HG03066 (cell line): ENCODE measurements at regions not wholly inside any gene's neighbourhood (a gene's known extent, or its start where the extent isn't known, plus 50 kb on each side); places are given as distances from the start of the nearest gene placed in this dataset.

Experiments used
- ATAC-seq: cut with Tn5 transposase; IDR thresholded peaks from one replicate; pipeline ENCODE4 v1.9.1; 2021; ENCODE audit warnings: low read depth; ENCODE audit not compliant: unreplicated experiment

DNA sequence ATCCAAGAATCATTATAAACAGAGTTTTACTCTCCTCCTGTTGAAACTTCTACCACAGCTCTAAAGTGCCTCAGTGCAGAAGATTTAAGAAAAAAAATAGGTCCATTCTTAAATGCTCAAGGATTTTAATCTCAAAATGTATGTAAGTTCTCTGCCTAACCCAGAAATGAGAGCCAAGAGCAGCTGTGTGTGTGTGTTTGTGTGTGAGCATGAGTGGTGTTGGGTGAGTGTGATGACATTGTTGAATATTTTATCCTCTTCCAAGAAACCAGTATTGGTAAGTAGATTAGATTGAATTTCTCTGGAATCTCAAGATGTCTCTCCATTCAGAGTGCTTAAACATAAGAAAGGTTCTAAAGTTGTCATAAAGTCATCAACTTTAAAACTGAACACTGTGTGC lies 363.6 kb upstream of the NFE2L3 start:
- ATAC-seq, result no peak

DNA sequence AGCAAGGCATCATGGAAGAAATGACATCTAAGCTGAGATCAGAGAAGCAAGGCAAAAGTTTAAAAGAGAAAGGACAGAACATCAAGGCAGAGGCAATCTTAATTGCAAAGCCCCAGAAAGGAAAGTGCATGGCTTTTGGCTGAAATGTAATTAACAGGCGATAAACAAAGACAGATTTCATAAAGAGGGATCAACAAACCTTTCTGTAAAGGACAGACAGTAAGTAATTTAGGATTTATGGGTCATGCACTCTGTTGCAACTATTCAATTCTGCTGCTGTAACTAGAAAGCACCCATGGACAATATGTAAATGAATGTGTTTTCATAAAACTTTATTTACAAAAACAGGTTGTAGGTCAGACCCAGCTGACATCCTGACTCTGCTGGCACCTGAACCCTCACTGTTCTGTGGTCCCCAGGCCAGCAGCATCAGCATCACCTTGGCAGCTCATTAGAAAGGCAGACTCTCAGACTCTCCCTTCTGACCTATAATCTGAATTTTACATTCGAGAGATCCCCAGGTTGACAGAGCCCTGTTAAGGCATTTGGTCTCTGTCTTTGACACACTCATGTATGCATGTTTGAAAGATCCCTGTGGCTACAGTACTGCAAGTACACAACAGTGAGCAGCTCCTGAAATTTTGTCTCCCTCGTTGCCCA lies 362.9 kb upstream of the NFE2L3 start:
- ATAC-seq, result no peak

DNA sequence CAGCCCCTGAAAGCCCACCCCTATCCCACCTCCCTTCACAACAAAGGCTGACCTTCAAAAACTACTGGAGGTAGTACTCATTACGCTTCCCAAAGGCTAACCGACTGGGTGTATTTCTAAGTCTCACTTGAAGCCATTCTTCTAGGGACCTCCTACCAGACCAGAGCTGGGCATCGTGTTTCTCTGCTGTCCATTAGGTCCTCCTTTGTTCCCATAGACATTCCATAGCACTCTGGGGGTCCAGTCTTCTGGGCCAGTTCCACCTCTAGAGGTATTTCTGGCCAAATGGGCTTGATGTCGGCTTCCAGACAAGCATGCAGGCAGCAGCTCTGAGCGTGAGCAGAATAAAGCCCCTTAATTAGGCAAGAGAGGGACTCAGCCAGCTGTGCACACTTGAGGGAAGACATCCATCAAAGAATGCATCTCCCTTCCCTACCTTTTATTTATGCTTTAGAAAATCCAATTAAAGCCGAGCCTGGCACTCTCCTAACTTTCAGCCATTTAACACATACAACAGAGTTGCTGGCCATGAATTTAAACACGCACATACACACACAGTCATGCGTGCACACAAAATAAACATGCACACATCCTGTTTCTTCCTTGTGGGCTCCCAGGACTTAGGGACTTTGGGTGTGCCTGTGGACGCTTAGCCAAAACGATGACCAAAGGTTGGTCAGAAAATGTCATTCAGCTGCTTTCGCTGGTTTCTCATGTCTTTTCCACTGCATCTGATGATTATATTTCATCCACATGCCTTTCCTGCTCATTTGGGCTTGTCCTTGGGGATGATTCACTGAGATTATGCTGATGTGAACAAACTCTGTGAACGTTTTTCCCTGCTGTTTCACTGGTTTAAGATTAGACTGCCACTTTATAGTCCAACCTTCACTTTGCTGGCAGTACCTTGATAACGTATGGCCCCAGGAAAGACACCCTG lies 362.0 kb upstream of the NFE2L3 start:
- no peak for ATAC-seq

DNA sequence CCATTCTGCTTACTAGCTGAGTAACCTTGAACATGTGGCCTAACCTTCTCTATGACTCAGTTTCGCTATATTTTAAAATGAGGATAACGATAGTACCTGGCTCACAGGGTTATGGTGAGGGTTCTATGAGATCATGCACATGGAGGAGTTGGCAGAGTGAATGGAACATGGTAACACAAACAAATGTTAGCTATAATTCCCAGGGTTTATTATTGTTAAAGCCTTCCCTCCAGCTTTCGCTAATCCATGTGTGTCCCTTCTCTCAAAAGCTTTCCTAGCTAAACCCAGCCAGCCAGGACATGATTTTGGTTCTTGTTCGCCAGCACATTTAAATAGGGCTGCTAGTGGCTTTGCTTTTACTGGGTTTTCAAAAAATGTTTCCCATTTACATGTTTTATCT lies 361.0 kb upstream of the NFE2L3 start:
- ATAC-seq, result no peak

DNA sequence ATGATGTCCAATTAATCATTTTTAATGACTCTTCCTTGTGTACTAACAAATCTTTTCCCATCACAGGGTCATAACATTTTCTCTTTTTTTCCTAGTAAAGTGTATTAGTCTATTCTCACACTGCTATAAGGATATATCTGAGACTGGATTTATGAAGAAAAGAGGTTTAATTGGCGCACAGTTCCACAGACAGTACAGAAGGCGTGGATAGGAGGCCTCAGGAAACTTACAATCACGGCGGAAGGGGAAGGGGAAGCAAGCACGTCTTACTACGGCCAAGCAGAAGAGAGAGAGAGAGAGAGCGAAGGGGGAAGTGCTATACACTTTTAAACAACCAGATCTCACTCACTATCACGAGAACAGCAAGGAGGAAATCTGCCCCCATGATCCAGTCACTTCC lies 359.4 kb upstream of the NFE2L3 start:
- no peak for ATAC-seq

DNA sequence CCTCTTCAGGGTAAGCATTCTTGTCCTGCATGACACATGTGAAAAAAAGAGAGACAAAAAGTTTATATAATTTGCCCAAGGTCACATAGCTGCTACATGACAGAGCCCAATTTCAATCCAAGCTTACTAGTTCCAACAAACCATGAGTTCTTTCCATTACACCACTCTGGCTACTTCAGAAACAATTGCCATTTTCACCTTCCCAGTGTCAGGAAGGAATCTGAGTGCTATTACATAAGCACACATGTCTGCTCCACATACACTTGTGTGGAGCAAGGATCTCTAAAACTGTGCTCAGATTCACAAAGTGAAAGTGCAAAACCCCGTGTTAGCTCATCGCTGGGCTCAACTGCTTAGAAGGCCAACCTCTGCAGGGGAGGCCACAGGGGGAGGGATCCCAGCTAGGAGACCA lies 356.2 kb upstream of the NFE2L3 start:
- no peak for ATAC-seq

DNA sequence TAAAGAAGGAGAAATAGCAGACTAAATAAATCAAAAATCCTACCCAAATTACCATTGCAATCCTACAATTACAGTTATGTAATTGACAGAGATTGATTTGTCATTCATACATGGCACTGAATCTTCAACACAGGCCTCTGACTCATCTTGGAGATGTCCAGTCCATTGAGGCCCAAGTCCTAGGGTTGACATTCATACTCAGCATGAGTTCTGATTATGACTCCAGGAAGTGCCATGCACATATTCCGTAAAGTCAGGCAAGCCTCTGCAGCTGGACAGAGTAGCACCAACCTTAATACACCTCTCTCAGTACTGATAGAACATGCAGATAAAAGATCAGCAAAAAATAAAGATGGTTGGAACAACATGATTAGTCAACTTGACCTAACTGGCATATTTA lies 353.7 kb upstream of the NFE2L3 start:
- no peak for ATAC-seq

DNA sequence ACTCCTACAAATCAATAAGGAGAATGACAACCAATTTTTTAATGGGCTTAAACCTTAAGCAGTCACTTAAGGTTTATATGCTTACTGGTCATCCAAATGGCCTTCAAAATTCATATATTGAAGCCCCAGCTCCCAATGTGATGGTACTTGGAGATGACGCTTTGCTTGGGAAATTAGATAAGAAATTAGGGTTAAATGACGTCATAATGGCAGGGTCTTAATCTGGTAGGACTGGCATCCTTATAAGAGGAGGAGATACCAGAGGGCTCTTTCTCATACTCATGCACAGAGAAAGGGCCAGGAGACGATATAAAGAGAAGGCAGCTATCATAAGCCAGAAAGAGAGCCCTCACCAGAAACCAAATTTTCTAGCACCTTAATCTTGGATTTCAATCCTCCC lies 350.8 kb upstream of the NFE2L3 start:
- ATAC-seq, result no peak

DNA sequence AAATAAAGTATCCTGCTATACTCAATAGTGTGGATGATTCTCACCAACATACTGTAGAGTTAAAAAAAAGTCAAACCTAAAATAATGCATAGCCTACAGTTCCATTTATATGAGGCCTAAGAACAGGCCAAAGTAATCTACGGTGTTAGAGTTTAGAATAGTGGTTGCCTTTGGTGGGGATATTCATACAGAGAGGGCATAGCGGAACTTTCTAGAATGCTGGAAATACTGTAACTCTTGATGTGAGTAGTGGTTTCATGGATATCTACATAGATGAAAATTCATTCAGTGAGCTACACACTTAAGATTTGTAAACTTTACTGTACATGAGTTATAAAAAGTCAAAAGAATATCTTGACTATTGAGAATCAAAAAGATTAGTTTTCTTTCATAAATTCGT lies 349.9 kb upstream of the NFE2L3 start:
- no peak for ATAC-seq

DNA sequence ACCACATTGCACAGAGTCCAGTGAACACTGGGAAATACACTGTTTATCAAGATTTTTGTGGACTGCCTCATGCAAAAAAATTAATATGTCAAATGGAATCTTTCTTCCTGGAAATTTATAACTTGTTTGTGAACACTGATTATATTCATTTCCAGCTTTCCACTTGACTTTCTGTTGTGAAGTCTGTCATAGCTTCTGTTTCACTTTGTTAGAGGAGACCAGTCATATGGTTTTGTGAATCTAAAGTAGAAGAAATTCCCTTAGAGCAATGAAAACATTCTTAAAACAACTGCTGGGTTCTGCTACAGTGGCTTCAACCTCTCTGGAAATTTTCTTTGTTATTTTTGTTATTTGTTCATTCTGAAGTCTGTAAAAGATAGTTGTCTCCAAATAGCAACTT lies 349.5 kb upstream of the NFE2L3 start:
- no peak for ATAC-seq

DNA sequence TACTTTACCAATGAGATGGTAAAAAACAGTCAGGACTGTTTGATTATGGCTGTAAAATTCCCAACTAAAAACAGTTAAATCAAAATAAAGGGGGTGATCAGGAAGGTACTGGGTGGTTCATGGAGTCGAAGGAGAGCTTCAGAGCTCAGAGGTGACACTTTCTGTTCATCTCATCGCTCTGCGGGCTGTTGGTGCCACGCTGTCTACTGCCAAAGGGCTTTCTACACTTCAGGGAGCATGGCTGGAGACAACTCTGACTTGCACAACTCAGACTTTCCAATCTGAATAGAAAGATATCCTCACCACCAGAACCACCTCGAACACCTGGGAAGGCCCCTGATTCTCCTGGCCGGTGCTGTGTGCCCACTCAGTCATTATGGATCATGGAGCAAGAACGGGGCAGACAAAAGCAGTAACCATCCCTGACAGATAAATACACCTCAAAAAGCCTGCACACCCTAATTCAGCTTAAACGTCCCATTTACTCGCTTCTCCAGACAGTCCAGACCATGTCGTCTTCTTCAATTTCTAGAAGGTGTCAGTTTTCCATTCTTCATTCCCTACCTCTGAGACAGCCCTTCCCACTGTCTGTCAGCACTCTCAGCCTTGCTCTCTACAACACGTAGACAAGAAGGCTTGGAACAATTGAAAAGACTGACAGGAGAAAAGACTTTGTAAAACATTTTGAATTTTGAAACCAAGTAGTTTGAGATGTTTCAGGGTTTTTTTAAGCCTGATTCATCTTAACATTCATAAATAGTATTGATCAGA lies 348.7 kb upstream of the NFE2L3 start:
- no peak for ATAC-seq

DNA sequence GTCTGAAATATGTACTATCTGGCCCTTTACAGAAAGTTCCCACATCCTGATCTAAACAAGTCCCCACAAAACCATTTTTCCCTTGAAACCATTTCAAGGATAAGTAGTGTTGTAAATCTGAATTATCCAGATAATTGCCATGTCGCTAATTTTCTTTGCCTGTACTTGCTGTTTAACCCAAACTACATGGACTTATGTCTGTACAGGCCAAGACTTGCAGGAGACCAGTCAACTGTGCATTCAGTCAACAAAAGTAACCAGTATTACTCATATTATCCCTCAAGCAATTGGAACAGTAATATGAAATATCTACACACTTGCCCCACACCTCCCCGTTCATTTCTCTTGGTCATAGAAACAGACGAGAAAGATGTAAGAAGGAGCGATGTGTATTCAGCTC lies 347.8 kb upstream of the NFE2L3 start:
- no peak for ATAC-seq

DNA sequence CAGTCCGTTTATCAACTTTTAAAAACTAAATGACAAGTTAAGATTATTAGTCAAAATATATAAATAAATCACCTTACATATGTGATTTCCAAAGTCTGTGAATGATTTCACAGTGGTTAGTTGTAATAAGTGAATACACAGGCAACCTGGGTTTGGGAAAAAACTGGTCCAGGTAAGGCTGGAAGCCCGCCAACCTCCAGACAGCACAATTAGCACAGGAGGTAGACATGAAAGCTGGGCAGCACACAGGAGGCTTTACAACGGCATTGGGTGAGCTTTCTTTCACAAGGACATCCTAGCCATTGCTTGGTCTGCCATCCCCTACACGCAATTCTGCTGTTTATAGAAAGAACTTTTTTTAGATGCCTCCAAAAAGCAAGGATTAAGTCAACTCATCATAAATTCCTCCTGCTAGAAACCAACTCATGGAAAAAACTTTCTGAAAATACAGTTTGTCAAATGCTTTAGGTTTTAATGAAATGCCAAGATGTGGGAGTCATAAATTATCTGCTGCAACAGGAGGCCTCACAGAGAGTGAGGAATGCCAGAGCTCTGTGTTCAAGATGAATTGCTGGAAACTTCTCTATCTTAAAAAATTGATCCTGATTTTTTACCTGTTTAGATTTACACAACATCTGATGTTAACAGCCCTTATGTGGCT lies 346.8 kb upstream of the NFE2L3 start:
- ATAC-seq, result no peak

DNA sequence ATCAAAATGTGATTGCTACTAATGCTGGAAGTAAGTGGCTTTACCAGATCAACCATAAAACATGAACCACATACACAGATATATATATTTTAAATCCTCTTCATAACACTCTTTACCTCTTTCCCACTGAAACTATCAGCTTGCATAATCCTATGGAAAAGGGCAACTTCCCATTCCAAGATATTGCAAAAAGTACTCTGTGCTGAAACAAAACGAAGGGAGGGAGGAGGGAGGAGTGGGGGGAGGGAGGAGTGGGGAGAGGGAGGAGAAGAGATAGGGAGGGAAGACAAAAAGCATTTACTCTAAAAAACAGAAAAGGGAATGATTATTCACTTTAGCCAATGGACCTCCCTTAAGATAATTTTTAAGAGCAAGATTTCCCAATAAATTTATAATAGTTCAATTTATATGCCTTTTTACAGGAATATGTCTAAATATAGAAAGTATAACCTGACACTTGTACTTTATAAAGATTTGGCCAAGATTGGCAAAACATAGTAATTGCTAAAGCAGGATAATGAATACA lies 344.8 kb upstream of the NFE2L3 start:
- ATAC-seq, result no peak

DNA sequence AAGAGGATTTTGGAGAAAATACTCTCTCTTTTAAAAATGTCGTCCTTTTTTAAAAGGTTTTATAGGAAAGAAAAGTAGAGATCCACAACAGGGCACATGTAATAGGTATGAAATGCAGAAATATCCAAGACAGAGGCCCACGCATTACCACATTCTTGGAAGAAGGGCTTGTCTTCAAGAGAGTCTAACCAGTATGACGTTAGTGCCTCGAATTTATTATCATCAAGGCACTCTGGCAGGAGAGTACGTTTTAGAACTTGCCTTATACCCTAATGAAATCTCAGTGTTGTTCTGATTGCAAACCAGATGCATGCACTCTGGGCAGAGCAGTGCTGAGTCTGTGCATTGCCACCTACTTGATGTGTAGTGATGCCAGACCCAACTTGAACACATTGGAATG lies 342.6 kb upstream of the NFE2L3 start:
- ATAC-seq, result no peak

DNA sequence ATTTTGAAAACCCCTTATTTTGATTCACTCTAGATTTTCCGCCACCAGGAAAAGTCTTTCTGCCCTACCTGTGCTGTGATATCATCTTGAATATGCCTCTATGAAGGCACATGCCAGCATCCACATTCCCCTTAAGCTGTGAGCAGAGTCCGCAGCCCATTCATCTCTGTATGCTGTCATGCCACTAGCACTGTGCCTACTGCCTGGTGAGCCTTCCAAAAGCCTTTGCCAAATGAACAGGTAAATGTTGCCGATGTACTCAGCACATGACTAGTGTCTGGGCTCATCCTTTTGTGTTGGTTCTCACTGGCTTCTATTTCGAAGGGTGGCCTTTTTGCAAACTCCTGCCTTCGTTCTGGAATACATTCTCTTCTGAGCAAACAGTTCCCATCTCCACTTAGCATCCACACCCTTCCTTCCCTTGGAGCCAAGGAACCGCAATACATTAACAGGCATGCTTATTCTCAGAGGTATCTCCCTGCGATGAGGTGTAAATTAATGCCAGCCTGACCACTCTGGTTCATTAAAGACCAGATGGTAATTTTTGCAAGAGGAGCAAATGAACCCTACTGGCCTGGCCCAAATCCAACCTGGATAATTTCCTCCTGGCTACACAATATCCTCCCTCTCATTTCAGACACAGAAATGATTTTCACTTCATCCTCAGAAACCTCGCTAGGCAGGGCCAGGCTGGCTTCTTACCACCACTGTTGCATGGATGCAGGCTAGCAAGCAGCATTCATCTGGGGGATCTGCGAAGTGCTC lies 339.7 kb upstream of the NFE2L3 start:
- ATAC-seq, result no peak

DNA sequence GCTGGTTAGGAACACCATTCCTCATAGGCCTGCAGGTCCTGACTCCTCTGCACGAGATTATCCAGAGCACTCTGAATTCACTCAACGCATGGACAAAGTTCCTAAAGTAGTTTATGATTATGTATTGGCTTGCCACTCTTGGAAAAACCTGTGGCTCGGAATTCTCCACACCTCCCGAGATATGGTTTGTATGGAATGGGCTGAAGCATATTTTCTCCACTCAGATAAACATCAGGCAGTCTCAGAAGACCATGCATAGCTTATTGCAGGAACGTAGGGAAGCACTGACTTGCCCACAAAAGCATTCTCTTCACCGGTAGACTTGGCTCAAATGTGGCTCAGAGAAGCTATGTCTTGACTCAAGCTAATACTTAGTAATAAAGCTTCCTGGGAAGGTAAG lies 338.6 kb upstream of the NFE2L3 start:
- ATAC-seq, result no peak

DNA sequence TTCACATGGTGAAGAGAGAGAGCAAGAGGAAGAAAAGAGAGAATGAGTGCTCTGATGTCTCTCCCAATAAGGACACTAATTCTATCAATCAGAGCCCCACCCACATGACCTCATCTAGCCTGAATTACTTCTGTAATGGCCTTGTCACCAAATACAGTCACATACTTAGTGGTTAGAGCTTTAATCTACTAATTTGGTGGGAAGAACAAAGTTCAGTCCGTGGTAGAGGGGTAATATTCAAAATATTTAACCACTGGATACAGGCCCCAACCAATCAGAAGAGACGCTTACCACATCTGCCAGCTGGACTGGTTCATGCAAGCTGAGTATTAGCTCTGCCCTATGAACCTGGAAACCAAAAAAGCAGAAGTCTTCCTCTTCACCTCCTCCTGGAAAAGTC lies 336.3 kb upstream of the NFE2L3 start:
- ATAC-seq, result no peak

DNA sequence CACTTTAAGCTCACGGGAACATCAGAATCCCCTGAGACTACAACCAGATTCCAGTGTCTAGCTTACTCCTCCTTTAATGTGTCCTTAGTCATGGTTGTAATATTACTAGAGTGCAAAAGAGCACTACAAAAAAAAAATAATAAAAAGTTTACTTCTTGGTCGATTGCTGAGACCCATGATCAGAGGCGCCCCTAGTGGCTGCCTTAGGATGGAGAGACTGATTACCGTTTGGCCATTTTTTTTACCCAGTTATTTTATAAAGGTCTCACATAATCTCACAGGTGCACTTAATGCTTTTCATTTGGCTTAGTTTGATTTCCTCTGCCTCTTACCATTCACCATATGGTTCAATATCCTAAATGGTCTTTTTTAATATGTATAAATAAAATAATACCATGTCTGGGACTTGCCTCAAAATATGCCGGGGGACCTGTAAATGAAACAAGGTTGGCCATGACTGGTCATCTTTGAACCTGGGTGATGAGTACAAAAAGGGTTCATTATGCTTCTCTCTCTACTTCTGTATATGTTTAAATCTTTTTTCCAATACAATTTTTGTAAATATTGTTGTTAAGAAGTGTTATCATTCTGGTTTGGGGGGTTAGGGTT lies 331.5 kb upstream of the NFE2L3 start:
- ATAC-seq, result no peak
